NOMO-1 treated with dmso at 0.1 percent for 144 hours (cell line): ENCODE measurements at regions not wholly inside any gene's neighbourhood (a gene's known extent, or its start where the extent isn't known, plus 50 kb on each side); places are given as distances from the start of the nearest gene placed in this dataset.

Experiments used
- DNase-seq: peaks from one replicate; lab custom pipeline; 2025; ENCODE audit not compliant: unreplicated experiment; lab: John Stamatoyannopoulos, UW

- DNase-seq: no peak
These were observed 50.0 kb upstream of the DOCK9 start for GRCh38 chr13:99027661-99028425.

GRCh38 chr13:99028890-99029289, 51.0 kb upstream of the DOCK9 start:
- DNase-seq: peak; percentile 20

GRCh38 chr13:99029576-99029975, 51.7 kb upstream of the DOCK9 start:
- no peak for DNase-seq

- no peak for DNase-seq
These were observed 52.5 kb upstream of the DOCK9 start for GRCh38 chr13:99030326-99030725.

GRCh38 chr13:99031832-99032231, 54.0 kb upstream of the DOCK9 start:
- no peak for DNase-seq

- DNase-seq: no peak
These were observed 56.0 kb upstream of the DOCK9 start for GRCh38 chr13:99033814-99034213.

GRCh38 chr13:99034333-99035085, 56.6 kb upstream of the DOCK9 start:
- no peak for DNase-seq

- no peak for DNase-seq
These were observed 57.9 kb upstream of the DOCK9 start for GRCh38 chr13:99035715-99036114.

GRCh38 chr13:99037756-99038155, 59.9 kb upstream of the DOCK9 start:
- DNase-seq: no peak

GRCh38 chr13:99039718-99040280, 61.9 kb upstream of the DOCK9 start:
- DNase-seq: no peak

- DNase-seq: no peak
These were observed 62.8 kb upstream of the DOCK9 start for GRCh38 chr13:99040536-99041131.

- no peak for DNase-seq
These were observed 63.5 kb upstream of the DOCK9 start for GRCh38 chr13:99041337-99041736.

GRCh38 chr13:99041788-99042187, 63.9 kb upstream of the DOCK9 start:
- DNase-seq: no peak

GRCh38 chr13:99042521-99043250, 64.8 kb upstream of the DOCK9 start:
- DNase-seq: no peak

GRCh38 chr13:99043831-99044231, 66.0 kb upstream of the DOCK9 start:
- no peak for DNase-seq

GRCh38 chr13:99044764-99045163, 66.9 kb upstream of the DOCK9 start:
- DNase-seq: no peak

GRCh38 chr13:99045396-99045795, 67.5 kb upstream of the DOCK9 start:
- DNase-seq: no peak

- no peak for DNase-seq
These were observed 69.0 kb upstream of the DOCK9 start for GRCh38 chr13:99046851-99047250.

GRCh38 chr13:99050983-99051488, 73.2 kb upstream of the DOCK9 start:
- DNase-seq: no peak

- no peak for DNase-seq
These were observed 74.0 kb upstream of the DOCK9 start for GRCh38 chr13:99051768-99052455.
